Smooth muscle cell (in vitro differentiated cells): ENCODE measurements at regions not wholly inside any gene's neighbourhood (a gene's known extent, or its start where the extent isn't known, plus 50 kb on each side); places are given as distances from the start of the nearest gene placed in this dataset.

ENCODE experiments used
- DNase-seq: peaks from one replicate; lab custom pipeline; 2025; ENCODE audit not compliant: unreplicated experiment; lab: John Stamatoyannopoulos, UW
- H2AFZ ChIP-seq: fragments of 200-600 bp; sonication (generic); 2 replicates; pipeline ENCODE4 v1.6.0; 2016; ENCODE audit warnings: antibody characterized with exemption, low read depth, mild to moderate bottlenecking
- H3F3A ChIP-seq: fragments of 200-600 bp; sonication (generic); 2 replicates; pipeline ENCODE4 v1.6.0; 2017; ENCODE audit warnings: antibody characterized with exemption, low read depth
- H3K27ac ChIP-seq: fragments of 200-600 bp; sonication (generic); 2 replicates; pipeline ENCODE4 v1.5.1; 2016; ENCODE audit warnings: low read depth, mild to moderate bottlenecking
- H3K27me3 ChIP-seq: fragments of 200-600 bp; sonication (generic); 2 replicates; pipeline ENCODE4 v1.6.1; 2016; ENCODE audit warnings: low read depth, mild to moderate bottlenecking
- H3K36me3 ChIP-seq: fragments of 200-600 bp; sonication (generic); 2 replicates; pipeline ENCODE4 v1.5.1; 2016; ENCODE audit warnings: low read depth
- H3K4me1 ChIP-seq: fragments of 200-600 bp; sonication (generic); 2 replicates; pipeline ENCODE4 v1.5.1; 2016; ENCODE audit warnings: low read depth
- H3K4me2 ChIP-seq: fragments of 200-600 bp; sonication (generic); 2 replicates; pipeline ENCODE4 v1.6.0; 2016; ENCODE audit warnings: mild to moderate bottlenecking
- H3K4me3 ChIP-seq: fragments of 200-600 bp; sonication (generic); 2 replicates; pipeline ENCODE4 v1.5.1; 2016; ENCODE audit warnings: mild to moderate bottlenecking
- H3K79me2 ChIP-seq: fragments of 200-600 bp; sonication (generic); 2 replicates; pipeline ENCODE4 v1.6.0; 2016; ENCODE audit warnings: low read depth, mild to moderate bottlenecking
- H3K9ac ChIP-seq: fragments of 200-600 bp; sonication (generic); 2 replicates; pipeline ENCODE4 v1.6.0; 2016; ENCODE audit warnings: low read depth
- H3K9me3 ChIP-seq: fragments of 200-600 bp; sonication (generic); replicated peaks from 2 replicates; pipeline ENCODE4 v1.5.1; 2016; ENCODE audit warnings: low read depth
- H4K20me1 ChIP-seq: fragments of 200-600 bp; sonication (generic); 2 replicates; pipeline ENCODE4 v1.6.0; 2016; ENCODE audit warnings: low read depth
- CTCF ChIP-seq: fragments of 200-600 bp; sonication (generic); IDR thresholded peaks from 2 replicates; pipeline ENCODE4 v1.5.1; 2017; ENCODE audit warnings: borderline replicate concordance, mild to moderate bottlenecking, antibody characterized with exemption; ENCODE audit not compliant: insufficient read depth, poor library complexity, severe bottlenecking
- WGBS: methylation state at CpG from one replicate; pipeline ENCODE4 v1.1.7; 2016; ENCODE audit warnings: low lambda C conversion rate; 5-methylcytosine and 5-hydroxymethylcytosine counted together

- TF ChIP-seq CTCF = no peak
- no peaks in the 10 kb centered on the region for H3K9me3 ChIP-seq
- 84% methylated on average over 5 of the region's 5 CpGs for WGBS
- no peak overlapping the region for H3K9ac ChIP-seq
- no peak overlapping the region for H2AFZ ChIP-seq
- H3K27ac ChIP-seq = no peak overlapping the region
- H3K4me1 ChIP-seq = no peaks in the 10 kb centered on the region
- no peak overlapping the region for H3K4me2 ChIP-seq
- H3K36me3 ChIP-seq = no peaks in the 10 kb centered on the region
- DNase-seq = no peak
- H3K79me2 ChIP-seq = no peaks in the 10 kb centered on the region
- H3F3A ChIP-seq = no peaks in the 10 kb centered on the region
- H3K4me3 ChIP-seq = no peak overlapping the region
- H4K20me1 ChIP-seq = no peaks in the 10 kb centered on the region
- H3K27me3 ChIP-seq = no peaks in the 10 kb centered on the region
These were observed 49.7 kb upstream of the ARHGAP5 start for GRCh38 chr14:32027255-32027939.
